ENCODE measurements at regions not wholly inside any gene's neighbourhood (a gene's known extent, or its start where the extent isn't known, plus 50 kb on each side); places are given as distances from the start of the nearest gene placed in this dataset.

DNA sequence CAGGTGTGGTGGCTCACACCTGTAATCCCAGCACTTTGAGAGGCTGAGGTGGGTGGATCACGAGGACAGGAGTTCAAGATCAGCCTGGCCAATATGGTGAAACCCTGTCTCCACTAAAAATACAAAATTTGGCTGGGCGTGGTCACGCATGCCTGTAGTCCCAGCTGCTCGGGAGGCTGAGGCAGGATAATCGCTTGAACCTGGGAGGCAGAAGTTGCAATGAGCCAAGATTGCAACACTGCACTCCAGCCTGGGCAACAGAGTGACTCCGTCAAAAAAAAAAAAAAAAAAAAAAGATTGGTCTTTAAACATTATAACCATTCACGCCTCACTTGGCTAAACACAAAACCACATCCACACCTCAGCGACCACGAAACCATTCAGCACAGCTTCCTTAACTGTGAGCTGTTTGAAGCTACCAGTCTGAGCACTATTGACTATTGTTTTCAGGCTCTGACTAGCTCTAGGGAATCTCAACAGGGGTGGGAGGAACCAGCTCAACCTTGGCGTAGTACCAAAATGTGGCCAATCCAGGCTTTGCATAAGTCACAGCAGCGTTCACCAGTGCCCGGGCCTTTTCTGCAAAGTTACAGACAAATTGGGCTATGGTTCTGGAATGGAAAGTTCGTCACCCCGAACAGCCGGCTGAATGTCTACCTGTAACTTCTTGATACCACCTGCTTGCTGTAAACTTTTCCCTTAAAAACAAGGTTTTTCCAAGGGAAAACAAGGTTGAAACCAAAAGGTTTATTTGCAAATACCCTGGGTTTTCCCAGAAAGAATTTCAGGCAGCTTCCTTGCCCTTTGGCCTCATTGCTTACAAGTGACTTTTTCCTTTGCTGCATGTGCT lies 73.6 kb upstream of the DHX15 start:
- Histone ChIP-seq H3K27ac (ENCODE audit: insufficient read depth, low read length) (no peak overlapping the region), H3K4ac (ENCODE audit: low read depth, low read length) (no peak overlapping the region), H3K9ac (ENCODE audit: low read depth, low read length) (no peak overlapping the region), H2BK120ac (ENCODE audit: low read depth, low read length) (no peak overlapping the region), H4K91ac (ENCODE audit: insufficient read depth, low read depth, low read length) (no peak overlapping the region), H3K4me2 (ENCODE audit: low read depth, low read length) (peak overlapping the region; percentile 36; the same call in 1 of the 2 replicates), H2BK20ac (ENCODE audit: low read depth, low read length) (no peak overlapping the region; the same call in 1 of the 2 replicates), H3K18ac (ENCODE audit: low read depth, low read length) (no peak overlapping the region), H3K79me1 (ENCODE audit: low read depth in 1 of 2, low read length in 2 of 2) (no peaks in the 10 kb centered on the region), H3K36me3 (ENCODE audit: control insufficient read depth, insufficient read depth, low read length) (no peaks in the 10 kb centered on the region), H4K20me1 (ENCODE audit: insufficient read depth, low read length) (no peaks in the 10 kb centered on the region), H3K23ac (ENCODE audit: low read depth, low read length) (no peak overlapping the region), H2AK9ac (replicated peaks; ENCODE audit: low read depth, low read length, poor library complexity) (no peak overlapping the region), H2AK5ac (ENCODE audit: low read depth, low read length) (no peak overlapping the region), H3K27me3 (ENCODE audit: control insufficient read depth, insufficient read depth, low read length) (peaks cover 8% of the 10 kb centered on the region), H3K9me1 (ENCODE audit: insufficient read depth, low read length) (no peaks in the 10 kb centered on the region; the same call in 1 of the 2 replicates), H3K56ac (ENCODE audit: extremely low read depth, insufficient read depth, low read length) (no peak overlapping the region), H2BK5ac (ENCODE audit: low read depth, low read length, poor library complexity, severe bottlenecking) (no peak overlapping the region), H3K14ac (replicated peaks; ENCODE audit: low read depth, low read length) (no peak overlapping the region; the same call in 1 of the 2 replicates), H4K8ac (ENCODE audit: low read depth in 2 of 2, low read length in 2 of 2) (no peak overlapping the region), H2AFZ (replicated peaks; ENCODE audit: low read length, poor library complexity) (no peak overlapping the region), H3K4me3 (ENCODE audit: insufficient read depth, low read depth, low read length) (no peak overlapping the region), H4K5ac (ENCODE audit: low read depth, low read length) (no peak overlapping the region; the same call in 1 of the 2 replicates), H2BK15ac (ENCODE audit: low read depth, low read length) (no peak overlapping the region), H3K4me1 (ENCODE audit: control insufficient read depth, insufficient read depth, low read length) (peaks cover 6% of the 10 kb centered on the region), H3K9me3 (ENCODE audit: control insufficient read depth, insufficient read depth, low read length) (no peaks in the 10 kb centered on the region)
- dilution Hi-C loops (cut with HindIII; ENCODE audit: low sequenced_read_pairs, unreplicated experiment) (no loop called here), intact Hi-C loops (cut with micrococcal nuclease) (no loop called here), in situ Hi-C loops (cut with MboI; ENCODE audit: low sequenced_read_pairs) (no loop called here)
- 78% methylated on average over 8 of the region's 15 CpGs; no CpG with 5 or more reads in 1 of the 2 experiments for WGBS, 2 experiments (ENCODE audit: extremely low coverage in 2 of 2, insufficient read length in 1 of 2)
- DNase-seq (peak; percentile 52), ATAC-seq (ENCODE audit: low read depth) (peak; percentile 83)
- ChIA-PET POLR2A (ENCODE audit: unreplicated experiment) (no interaction called here), CTCF (no interaction called here)
- BruUV-seq (replicated peaks): no TSS peak
- TF ChIP-seq NFE2L2 (IDR thresholded peaks at IDR 0.05; ENCODE audit: low read depth, low read length) (no peak), MAFK (IDR thresholded peaks at IDR 0.05; ENCODE audit: low read depth, low read length) (no peak), MAZ (IDR thresholded peaks at IDR 0.05; ENCODE audit: borderline replicate concordance, low read depth, low read length) (no peak), FOS (IDR thresholded peaks at IDR 0.05; ENCODE audit: low read depth, low read length) (no peak), RAD21 (IDR thresholded peaks at IDR 0.05; ENCODE audit: low read length) (no peak), RFX5 (IDR thresholded peaks at IDR 0.05; ENCODE audit: low read depth, low read length) (no peak), BHLHE40 (IDR thresholded peaks at IDR 0.05; ENCODE audit: low read depth, low read length) (no peak), CHD1 (IDR thresholded peaks at IDR 0.05; ENCODE audit: low read depth, low read length) (no peak), ELK1 (IDR thresholded peaks at IDR 0.05; ENCODE audit: borderline replicate concordance, low read depth, low read length) (no peak), CTCF (conservative IDR thresholded peaks at IDR 0.05; ENCODE audit: low read depth, low read length) (no peak), MXI1 (IDR thresholded peaks at IDR 0.05; ENCODE audit: borderline replicate concordance, low read depth, low read length) (no peak), POLR2A (IDR thresholded peaks at IDR 0.05; ENCODE audit: low read depth, low read length) (no peak), CEBPB (IDR thresholded peaks at IDR 0.05; ENCODE audit: low read depth, low read length) (no peak), SMC3 (IDR thresholded peaks at IDR 0.05; ENCODE audit: low read depth, low read length) (no peak), RCOR1 (IDR thresholded peaks at IDR 0.05; ENCODE audit: insufficient replicate concordance, low read length) (no peak)

All from IMR-90 (cell line).